SU-DHL-6 (cell line): ENCODE measurements at regions not wholly inside any gene's neighbourhood (a gene's known extent, or its start where the extent isn't known, plus 50 kb on each side); places are given as distances from the start of the nearest gene placed in this dataset.

Source experiments
- EZH2phosphoT487 ChIP-seq: fragments of 200-600 bp; sonication (generic), shearing (Covaris generic); conservative IDR thresholded peaks from 2 replicates; pipeline ENCODE4 v1.6.1; 2018; ENCODE audit warnings: mild to moderate bottlenecking, antibody characterized with exemption, low read length, moderate library complexity, mixed read lengths
- TF ChIP-seq, protein P1 (sequence below): fragments of 200-600 bp; sonication (generic); IDR thresholded peaks from one replicate; pipeline ENCODE4 v1.5.1; 2017; ENCODE audit warnings: antibody characterized with exemption, mild to moderate bottlenecking, low read length, moderate library complexity; ENCODE audit not compliant: insufficient read depth, poor library complexity, severe bottlenecking

DNA sequence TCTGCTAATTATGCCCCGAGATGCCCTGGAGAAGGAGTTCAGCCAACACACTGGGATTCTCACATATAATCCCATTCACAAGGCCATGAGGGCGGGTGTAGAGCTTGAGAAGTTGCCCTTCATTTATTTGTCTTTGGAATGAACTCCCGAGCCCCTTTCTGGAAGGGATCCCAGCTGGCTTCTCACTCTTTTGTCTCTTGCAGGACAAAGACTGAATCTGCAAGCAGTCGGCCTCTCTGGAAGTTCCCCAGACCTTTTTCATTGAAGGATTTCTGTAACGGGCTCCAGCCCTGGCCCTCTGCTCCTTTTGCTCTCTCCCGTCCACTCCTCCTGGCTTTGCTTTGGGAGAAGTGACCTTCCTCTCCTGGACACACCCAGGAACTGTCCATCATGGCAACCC, 163.3 kb upstream of the SFSWAP start:
- TF ChIP-seq, protein P1, sequence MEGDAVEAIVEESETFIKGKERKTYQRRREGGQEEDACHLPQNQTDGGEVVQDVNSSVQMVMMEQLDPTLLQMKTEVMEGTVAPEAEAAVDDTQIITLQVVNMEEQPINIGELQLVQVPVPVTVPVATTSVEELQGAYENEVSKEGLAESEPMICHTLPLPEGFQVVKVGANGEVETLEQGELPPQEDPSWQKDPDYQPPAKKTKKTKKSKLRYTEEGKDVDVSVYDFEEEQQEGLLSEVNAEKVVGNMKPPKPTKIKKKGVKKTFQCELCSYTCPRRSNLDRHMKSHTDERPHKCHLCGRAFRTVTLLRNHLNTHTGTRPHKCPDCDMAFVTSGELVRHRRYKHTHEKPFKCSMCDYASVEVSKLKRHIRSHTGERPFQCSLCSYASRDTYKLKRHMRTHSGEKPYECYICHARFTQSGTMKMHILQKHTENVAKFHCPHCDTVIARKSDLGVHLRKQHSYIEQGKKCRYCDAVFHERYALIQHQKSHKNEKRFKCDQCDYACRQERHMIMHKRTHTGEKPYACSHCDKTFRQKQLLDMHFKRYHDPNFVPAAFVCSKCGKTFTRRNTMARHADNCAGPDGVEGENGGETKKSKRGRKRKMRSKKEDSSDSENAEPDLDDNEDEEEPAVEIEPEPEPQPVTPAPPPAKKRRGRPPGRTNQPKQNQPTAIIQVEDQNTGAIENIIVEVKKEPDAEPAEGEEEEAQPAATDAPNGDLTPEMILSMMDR = no peak
- TF ChIP-seq EZH2phosphoT487 = no peak
